Mesenchymal stem cell (in vitro differentiated cells and primary cell): ENCODE measurements at regions not wholly inside any gene's neighbourhood (a gene's known extent, or its start where the extent isn't known, plus 50 kb on each side); places are given as distances from the start of the nearest gene placed in this dataset.

Source experiments
- DNase-seq: peaks from one replicate; pipeline ENCODE4 v3.0.0-alpha.2; 2013
- H2AFZ ChIP-seq: one replicate; pipeline ENCODE4 v1.6.1; 2013; ENCODE audit warnings: low read depth, mild to moderate bottlenecking, control low read depth, inconsistent platforms, low read length, moderate library complexity
- H2AK5ac ChIP-seq: 2 replicates; pipeline ENCODE4 v1.6.1; 2013; ENCODE audit warnings: low read length, moderate library complexity, mild to moderate bottlenecking, inconsistent platforms; ENCODE audit not compliant: severe bottlenecking
- H2BK120ac ChIP-seq: one replicate; pipeline ENCODE4 v1.6.1; 2013; ENCODE audit warnings: low read depth, mild to moderate bottlenecking, inconsistent platforms, low read length, moderate library complexity
- H2BK12ac ChIP-seq, 2 experiments: one replicate each; pipeline ENCODE4 v1.6.1; 2013; ENCODE audit warnings: inconsistent platforms in 2 of 2, low read length in 2 of 2, mild to moderate bottlenecking in 2 of 2, moderate library complexity in 2 of 2, control low read depth in 1 of 2
- H2BK15ac ChIP-seq: one replicate; pipeline ENCODE4 v1.6.1; 2013; ENCODE audit warnings: mild to moderate bottlenecking, low read depth, inconsistent platforms; ENCODE audit not compliant: poor library complexity, severe bottlenecking
- H2BK5ac ChIP-seq: 2 replicates; pipeline ENCODE4 v1.6.1; 2013; ENCODE audit warnings: low read depth, mild to moderate bottlenecking, low read length, control low read depth, inconsistent platforms; ENCODE audit not compliant: poor library complexity, severe bottlenecking
- H3K14ac ChIP-seq, 2 experiments: one replicate each; pipeline ENCODE4 v1.6.1; 2013; ENCODE audit warnings: inconsistent platforms in 2 of 2, low read length in 2 of 2, control low read depth in 1 of 2, mild to moderate bottlenecking in 1 of 2, moderate library complexity in 1 of 2
- H3K18ac ChIP-seq, 2 experiments: one replicate each; pipeline ENCODE4 v1.6.1; 2013; ENCODE audit warnings: inconsistent platforms in 2 of 2, low read length in 2 of 2, control low read depth in 1 of 2, low read depth in 1 of 2, mild to moderate bottlenecking in 1 of 2
- H3K23ac ChIP-seq, 2 experiments: one replicate each; pipeline ENCODE4 v1.6.1; 2013; ENCODE audit warnings: inconsistent platforms in 2 of 2, low read length in 2 of 2, mild to moderate bottlenecking in 2 of 2, moderate library complexity in 2 of 2, control low read depth in 1 of 2
- H3K27ac ChIP-seq: 2 replicates; pipeline ENCODE4 v1.5.1; 2013; ENCODE audit warnings: mild to moderate bottlenecking, moderate library complexity, low read length, control low read depth, inconsistent platforms; ENCODE audit not compliant: poor library complexity, severe bottlenecking
- H3K27me3 ChIP-seq, 2 experiments: 2 replicates each; pipeline versions ENCODE4 v1.6.1 to v1.7.0; 2013; ENCODE audit warnings: low read length in 2 of 2, mild to moderate bottlenecking in 2 of 2, moderate library complexity in 2 of 2, control low read depth in 1 of 2, inconsistent platforms in 1 of 2; ENCODE audit not compliant: control insufficient read depth in 1 of 2, insufficient read depth in 1 of 2
- H3K36me3 ChIP-seq, 2 experiments: 2 replicates each; pipeline versions ENCODE4 v1.6.1 to v1.7.0; 2013; ENCODE audit warnings: low read length in 2 of 2, control low read depth in 1 of 2, inconsistent platforms in 1 of 2, low read depth in 1 of 2, mild to moderate bottlenecking in 1 of 2; ENCODE audit not compliant: insufficient read depth in 2 of 2, control insufficient read depth in 1 of 2
- H3K4ac ChIP-seq, 2 experiments: one replicate each; pipeline ENCODE4 v1.6.1; 2013; ENCODE audit warnings: inconsistent platforms in 2 of 2, low read length in 2 of 2, mild to moderate bottlenecking in 2 of 2, moderate library complexity in 2 of 2, control low read depth in 1 of 2, low read depth in 1 of 2
- H3K4me1 ChIP-seq: 2 replicates; pipeline ENCODE4 v1.6.1; 2013; ENCODE audit warnings: low read depth, low read length, control low read depth; ENCODE audit not compliant: control insufficient read depth, insufficient read depth
- H3K4me2 ChIP-seq: 2 replicates; pipeline ENCODE4 v1.6.1; 2013; ENCODE audit warnings: low read length, mild to moderate bottlenecking, inconsistent platforms; ENCODE audit not compliant: poor library complexity, severe bottlenecking
- H3K4me3 ChIP-seq, 2 experiments: 2 replicates each; pipeline versions ENCODE4 v1.5.1 to v1.7.0; 2013; ENCODE audit warnings: low read length in 2 of 2, mild to moderate bottlenecking in 2 of 2, control low read depth in 1 of 2, low read depth in 1 of 2; ENCODE audit not compliant: insufficient read depth in 1 of 2
- H3K79me1 ChIP-seq: replicated peaks from 2 replicates; pipeline ENCODE4 v1.6.1; 2013; ENCODE audit warnings: mild to moderate bottlenecking, control low read depth, low read length, inconsistent platforms; ENCODE audit not compliant: poor library complexity, severe bottlenecking
- H3K9ac ChIP-seq: 2 replicates; pipeline ENCODE4 v1.7.0; 2013; ENCODE audit warnings: mild to moderate bottlenecking, low read length, moderate library complexity
- H3K9me3 ChIP-seq: 2 replicates; pipeline ENCODE4 v1.7.0; 2013; ENCODE audit warnings: mild to moderate bottlenecking, low read length; ENCODE audit not compliant: control insufficient read depth
- H4K8ac ChIP-seq: one replicate; pipeline ENCODE4 v1.6.1; 2013; ENCODE audit warnings: inconsistent platforms, mild to moderate bottlenecking, low read length, moderate library complexity
- H4K91ac ChIP-seq: one replicate; pipeline ENCODE4 v1.6.1; 2013; ENCODE audit warnings: mild to moderate bottlenecking, low read length, inconsistent platforms
- WGBS: methylation state at CpG from one replicate; pipeline ENCODE4 v1.1.7; 2013; ENCODE audit warnings: mixed read lengths; 5-methylcytosine and 5-hydroxymethylcytosine counted together

GRCh38 chr10:76631884-76632766 is 1005.5 kb downstream of the KCNMA1 start:
- no peaks in the 10 kb centered on the region for H3K36me3 ChIP-seq
- H3K4me3 ChIP-seq = peak overlapping the region in 1 of 2 experiments; percentile 11
- no peaks in the 10 kb centered on the region for H3K9me3 ChIP-seq
- peak overlapping the region in 1 of 2 experiments; percentile 7 for H3K14ac ChIP-seq
- peak overlapping the region in 1 of 2 experiments; percentile 29 for H3K18ac ChIP-seq
- H3K23ac ChIP-seq = no peak overlapping the region
- H4K8ac ChIP-seq = no peak overlapping the region
- 30% methylated on average over 12 of the region's 16 CpGs for whole genome bisulfite sequencing
- peaks cover 0 to 4% of the 10 kb centered on the region in 2 experiments for H3K27me3 ChIP-seq
- H2AFZ ChIP-seq = peak overlapping the region; percentile 5
- no peak overlapping the region for H2AK5ac ChIP-seq
- no peak overlapping the region for H3K27ac ChIP-seq
- H2BK12ac ChIP-seq = no peak overlapping the region
- DNase-seq = no peak
- no peaks in the 10 kb centered on the region for H3K79me1 ChIP-seq
- no peak overlapping the region for H3K4ac ChIP-seq
- H3K9ac ChIP-seq = no peak overlapping the region
- H2BK15ac ChIP-seq = no peak overlapping the region
- peak overlapping the region; percentile 36 for H3K4me2 ChIP-seq
- no peak overlapping the region for H4K91ac ChIP-seq
- peaks cover 7% of the 10 kb centered on the region for H3K4me1 ChIP-seq
- no peak overlapping the region for H2BK5ac ChIP-seq
- no peak overlapping the region for H2BK120ac ChIP-seq

GRCh38 chr10:76631036-76631670 is 1006.5 kb downstream of the KCNMA1 start:
- Histone ChIP-seq H3K36me3 (no peaks in the 10 kb centered on the region), H3K27me3 (peaks cover 0 to 4% of the 10 kb centered on the region in 2 experiments), H3K9me3 (no peaks in the 10 kb centered on the region), H2BK120ac (no peak overlapping the region), H2BK15ac (no peak overlapping the region), H4K91ac (no peak overlapping the region), H3K14ac (no peak overlapping the region), H2BK12ac (no peak overlapping the region), H2AFZ (no peak overlapping the region), H3K9ac (no peak overlapping the region), H2AK5ac (no peak overlapping the region), H4K8ac (no peak overlapping the region), H3K4ac (no peak overlapping the region), H3K4me1 (peaks cover 7% of the 10 kb centered on the region), H3K18ac (no peak overlapping the region), H3K4me3 (no peak overlapping the region), H3K79me1 (no peaks in the 10 kb centered on the region), H3K27ac (no peak overlapping the region), H3K23ac (no peak overlapping the region), H3K4me2 (no peak overlapping the region), H2BK5ac (no peak overlapping the region)
- DNase-seq = no peak
- WGBS = 95% methylated on average over 5 of the region's 5 CpGs

GRCh38 chr10:76628801-76629200 is 1008.8 kb downstream of the KCNMA1 start:
- no peak overlapping the region for H3K4me2 ChIP-seq
- no peak overlapping the region for H3K18ac ChIP-seq
- H3K79me1 ChIP-seq = no peaks in the 10 kb centered on the region
- H3K9ac ChIP-seq = no peak overlapping the region
- peak overlapping the region; percentile 78 for H2AK5ac ChIP-seq
- H3K36me3 ChIP-seq = no peaks in the 10 kb centered on the region
- H2BK12ac ChIP-seq = no peak overlapping the region
- no peak overlapping the region for H4K8ac ChIP-seq
- H3K4me3 ChIP-seq = no peak overlapping the region
- H2AFZ ChIP-seq = no peak overlapping the region
- DNase-seq = no peak
- no peak overlapping the region for H3K4ac ChIP-seq
- no peak overlapping the region for H3K27ac ChIP-seq
- H3K4me1 ChIP-seq = peaks cover 7% of the 10 kb centered on the region
- no peak overlapping the region for H2BK15ac ChIP-seq
- H3K14ac ChIP-seq = no peak overlapping the region
- no peak overlapping the region for H2BK5ac ChIP-seq
- H3K9me3 ChIP-seq = no peaks in the 10 kb centered on the region
- H3K27me3 ChIP-seq = peaks cover 0 to 2% of the 10 kb centered on the region in 2 experiments
- H3K23ac ChIP-seq = no peak overlapping the region
- 100% methylated on average over 1 of the region's 1 CpG for WGBS
- no peak overlapping the region for H4K91ac ChIP-seq
- H2BK120ac ChIP-seq = no peak overlapping the region

- H2AK5ac ChIP-seq = no peak overlapping the region
These were observed 1011.2 kb downstream of the KCNMA1 start for GRCh38 chr10:76626386-76626785.

More at GRCh38 chr10:76626386-76626785, 1011.2 kb downstream of the KCNMA1 start:
- Histone ChIP-seq H3K14ac (no peak overlapping the region), H2BK12ac (no peak overlapping the region), H3K18ac (no peak overlapping the region), H3K79me1 (no peaks in the 10 kb centered on the region), H3K9me3 (no peaks in the 10 kb centered on the region), H3K27me3 (no peaks in the 10 kb centered on the region), H2AFZ (no peak overlapping the region), H4K91ac (no peak overlapping the region), H3K4me2 (no peak overlapping the region), H3K36me3 (no peaks in the 10 kb centered on the region), H2BK5ac (no peak overlapping the region), H3K4me3 (no peak overlapping the region), H2BK15ac (no peak overlapping the region), H3K23ac (no peak overlapping the region), H3K27ac (no peak overlapping the region), H3K4me1 (peaks cover 3% of the 10 kb centered on the region), H3K4ac (no peak overlapping the region), H2BK120ac (no peak overlapping the region), H3K9ac (no peak overlapping the region), H4K8ac (no peak overlapping the region)
- no peak for DNase-seq
- 91% methylated on average over 2 of the region's 2 CpGs for WGBS
